ENCODE measurements at regions not wholly inside any gene's neighbourhood (a gene's known extent, or its start where the extent isn't known, plus 50 kb on each side); places are given as distances from the start of the nearest gene placed in this dataset.

DNA sequence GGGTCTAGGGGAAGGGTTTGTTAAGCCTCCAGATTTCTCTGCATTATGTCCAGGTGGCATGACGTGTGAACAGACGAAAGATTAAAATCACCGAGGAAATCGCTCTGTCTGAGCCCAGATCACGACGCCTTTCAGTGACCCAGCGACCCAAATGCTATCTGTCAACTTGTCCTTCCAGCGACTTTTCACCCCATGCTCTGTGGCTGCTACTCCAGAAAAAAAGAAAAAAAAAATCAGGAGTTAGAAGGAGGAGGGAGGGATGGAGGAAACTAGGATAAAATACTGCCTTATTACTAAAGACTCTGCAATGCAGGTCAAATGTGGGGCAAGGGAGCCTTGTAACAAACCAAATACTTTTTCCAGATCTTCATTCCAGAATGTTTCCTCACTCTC, 352.0 kb downstream of the NUF2 start:
- DNase-seq (no peak), ATAC-seq (no peak)
- Mint-ChIP-seq H3K27me3 (ENCODE audit: low read depth) (no peaks in the 10 kb centered on the region), H3K36me3 (ENCODE audit: insufficient read depth) (no peaks in the 10 kb centered on the region), H3K4me3 (no peak overlapping the region), H3K9me3 (no peaks in the 10 kb centered on the region), H3K4me1 (ENCODE audit: low read depth) (no peaks in the 10 kb centered on the region)

DNA sequence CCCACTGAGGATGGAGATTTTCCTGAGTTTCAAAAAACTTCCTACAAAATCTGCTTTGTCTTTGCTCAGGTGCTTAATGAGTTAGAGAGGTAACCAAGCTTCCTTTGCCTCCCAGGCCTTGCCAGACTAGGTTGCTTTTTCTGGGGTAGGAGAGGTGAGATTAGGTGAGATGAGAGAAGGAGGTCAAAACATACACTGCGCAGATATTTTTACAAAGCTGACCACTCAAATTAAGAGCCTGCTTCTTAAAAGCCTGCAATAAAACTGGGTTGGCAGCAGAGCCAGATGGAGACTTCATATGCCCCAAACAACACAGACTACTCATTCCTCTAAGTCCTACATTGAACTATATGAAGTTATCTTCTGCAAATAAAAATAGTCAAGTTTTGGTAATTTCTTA, 352.5 kb downstream of the NUF2 start:
- Mint-ChIP-seq H3K4me1 (ENCODE audit: low read depth) (no peaks in the 10 kb centered on the region), H3K36me3 (ENCODE audit: insufficient read depth) (no peaks in the 10 kb centered on the region), H3K4me3 (no peak overlapping the region), H3K9me3 (peaks cover 4% of the 10 kb centered on the region), H3K27me3 (ENCODE audit: low read depth) (no peaks in the 10 kb centered on the region)
- no peak for ATAC-seq
- DNase-seq = no peak

DNA sequence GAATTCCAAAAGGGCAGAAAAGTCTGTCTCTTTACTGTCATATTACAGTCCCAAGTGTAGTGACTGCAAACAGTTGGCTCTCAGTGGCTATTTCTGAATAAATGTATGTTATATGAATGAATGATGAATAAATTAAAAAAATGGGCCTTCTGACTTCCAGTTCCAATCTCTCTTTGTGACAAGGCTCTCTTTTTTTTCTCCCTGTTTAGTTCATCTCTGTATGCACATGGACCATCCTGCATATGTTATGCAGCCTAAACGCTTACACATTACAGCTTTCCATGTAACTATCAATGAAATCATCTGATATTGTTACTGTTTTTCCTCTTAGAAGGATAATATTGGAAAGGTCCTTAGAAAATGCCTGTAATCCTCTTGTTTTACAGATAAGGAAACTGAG, 363.0 kb downstream of the NUF2 start:
- H3K9me3 Mint-ChIP-seq = peaks cover 14% of the 10 kb centered on the region
- ATAC-seq (no peak), DNase-seq (no peak)
- H3K36me3 Mint-ChIP-seq (ENCODE audit: insufficient read depth) = no peaks in the 10 kb centered on the region
- H3K27me3 Mint-ChIP-seq (ENCODE audit: low read depth) = no peaks in the 10 kb centered on the region
- H3K4me3 Mint-ChIP-seq = no peak overlapping the region
- no peaks in the 10 kb centered on the region for H3K4me1 Mint-ChIP-seq (ENCODE audit: low read depth)

DNA sequence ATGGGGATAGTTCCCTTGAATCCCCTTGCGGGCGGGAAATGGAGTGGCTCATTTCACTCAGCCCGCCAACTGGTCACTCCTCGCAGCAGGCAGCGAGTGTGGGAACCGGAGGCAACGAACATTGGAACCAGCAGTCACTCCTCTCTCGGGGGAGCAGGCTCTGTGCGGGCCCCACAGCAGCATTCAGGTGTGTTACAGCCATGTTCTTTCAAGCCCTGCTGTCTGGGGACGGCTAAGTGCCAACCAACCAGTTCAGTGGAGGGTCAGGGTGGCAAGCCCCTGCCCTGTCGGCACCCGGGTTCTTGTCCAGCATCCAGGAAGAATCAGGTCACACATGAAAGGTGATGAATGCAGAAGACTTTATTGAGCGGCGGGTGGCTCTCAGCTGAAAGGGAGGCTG, 370.5 kb downstream of the NUF2 start:
- no peak for DNase-seq
- Mint-ChIP-seq H3K27me3 (ENCODE audit: low read depth) (no peaks in the 10 kb centered on the region), H3K9me3 (peaks cover 5% of the 10 kb centered on the region), H3K36me3 (ENCODE audit: insufficient read depth) (no peaks in the 10 kb centered on the region), H3K4me1 (ENCODE audit: low read depth) (no peaks in the 10 kb centered on the region), H3K4me3 (no peak overlapping the region)
- no peak for ATAC-seq

DNA sequence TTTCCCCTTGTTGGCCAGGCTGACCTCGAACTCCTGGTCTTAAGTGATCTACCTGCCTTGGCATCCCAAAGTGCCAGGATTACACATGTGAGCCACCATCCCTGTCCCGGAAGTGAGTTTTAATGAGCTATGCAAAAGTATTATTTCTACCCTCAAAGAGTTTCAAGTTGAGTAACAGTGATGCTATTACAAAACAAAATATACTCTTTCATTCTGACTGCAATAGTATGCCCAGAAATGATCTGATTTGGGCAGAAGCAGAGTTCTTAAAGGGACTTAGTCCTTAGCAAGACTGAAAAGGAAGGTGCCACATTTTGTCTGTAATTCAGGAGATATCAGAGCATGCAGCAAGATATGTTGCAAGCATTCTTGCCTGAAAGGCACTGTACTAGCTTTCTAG, 375.4 kb downstream of the NUF2 start:
- Mint-ChIP-seq H3K4me1 (ENCODE audit: low read depth) (no peaks in the 10 kb centered on the region), H3K9me3 (no peaks in the 10 kb centered on the region), H3K36me3 (ENCODE audit: insufficient read depth) (no peaks in the 10 kb centered on the region), H3K4me3 (no peak overlapping the region), H3K27me3 (ENCODE audit: low read depth) (no peaks in the 10 kb centered on the region)
- DNase-seq (no peak), ATAC-seq (no peak)

DNA sequence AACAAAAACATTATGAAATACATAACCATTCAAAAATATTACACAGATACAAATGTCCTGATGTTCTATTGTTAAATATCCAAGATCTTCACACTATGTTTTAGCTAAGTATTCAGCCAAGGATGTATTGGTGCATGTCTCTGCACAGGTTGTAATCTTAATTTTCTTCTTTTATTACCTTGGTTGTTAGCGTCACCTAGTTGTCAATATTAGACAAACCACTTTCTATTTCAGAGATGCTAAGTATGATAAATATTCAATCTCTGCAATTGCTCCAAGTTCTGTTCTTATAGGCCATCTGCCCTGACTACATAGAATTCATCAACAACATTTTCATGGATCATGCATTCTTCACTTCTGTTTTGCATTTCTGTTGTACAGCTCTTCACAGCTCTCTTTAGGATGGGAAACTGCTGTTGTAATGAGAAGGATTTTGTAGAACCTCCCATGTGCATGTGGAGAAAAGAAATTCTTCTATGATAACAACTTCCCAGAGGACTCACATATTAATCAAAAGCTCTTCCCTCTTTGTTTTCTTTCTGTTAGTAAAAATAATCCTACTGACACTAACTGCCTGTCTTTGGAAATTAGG, 380.1 kb downstream of the NUF2 start:
- H3K36me3 Mint-ChIP-seq (ENCODE audit: insufficient read depth) = no peaks in the 10 kb centered on the region
- no peaks in the 10 kb centered on the region for H3K4me1 Mint-ChIP-seq (ENCODE audit: low read depth)

GRCh38 chr1:163703794-163704193, 382.0 kb downstream of the NUF2 start:
- H3K27me3 Mint-ChIP-seq (ENCODE audit: low read depth) = no peaks in the 10 kb centered on the region
- H3K9me3 Mint-ChIP-seq = peaks cover 3% of the 10 kb centered on the region
- DNase-seq = no peak
- no peak overlapping the region for H3K4me3 Mint-ChIP-seq
- H3K4me1 Mint-ChIP-seq (ENCODE audit: low read depth) = no peaks in the 10 kb centered on the region
- no peaks in the 10 kb centered on the region for H3K36me3 Mint-ChIP-seq (ENCODE audit: insufficient read depth)
- ATAC-seq = no peak

More for the DNA sequence above, 380.1 kb downstream of the NUF2 start:
- H3K27me3 Mint-ChIP-seq (ENCODE audit: low read depth) = no peaks in the 10 kb centered on the region
- DNase-seq (no peak), ATAC-seq (no peak)
- H3K4me3 Mint-ChIP-seq = no peak overlapping the region
- peaks cover 3% of the 10 kb centered on the region for H3K9me3 Mint-ChIP-seq

DNA sequence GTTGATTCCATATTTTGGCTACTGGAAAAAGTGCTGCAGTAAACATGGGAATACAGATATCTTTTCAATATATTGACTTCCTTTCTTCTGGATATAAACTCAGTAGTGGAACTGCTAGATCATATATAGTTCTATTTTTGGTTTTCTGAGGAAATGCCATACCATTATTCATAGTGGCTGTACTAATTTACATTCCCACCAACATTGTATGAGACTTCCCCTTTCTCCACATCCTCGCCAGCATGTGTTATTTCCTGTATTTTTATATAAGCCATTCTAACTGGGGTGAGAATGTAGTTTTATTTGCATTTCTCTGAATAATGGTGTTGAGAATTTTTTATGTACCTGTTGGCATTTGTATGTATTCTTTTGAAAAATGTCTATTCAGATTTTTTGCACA, 385.2 kb downstream of the NUF2 start:
- Mint-ChIP-seq H3K36me3 (ENCODE audit: insufficient read depth) (no peaks in the 10 kb centered on the region), H3K4me3 (no peak overlapping the region), H3K27me3 (ENCODE audit: low read depth) (no peaks in the 10 kb centered on the region), H3K4me1 (ENCODE audit: low read depth) (no peaks in the 10 kb centered on the region), H3K9me3 (peaks cover 3% of the 10 kb centered on the region)
- ATAC-seq (no peak), DNase-seq (no peak)

DNA sequence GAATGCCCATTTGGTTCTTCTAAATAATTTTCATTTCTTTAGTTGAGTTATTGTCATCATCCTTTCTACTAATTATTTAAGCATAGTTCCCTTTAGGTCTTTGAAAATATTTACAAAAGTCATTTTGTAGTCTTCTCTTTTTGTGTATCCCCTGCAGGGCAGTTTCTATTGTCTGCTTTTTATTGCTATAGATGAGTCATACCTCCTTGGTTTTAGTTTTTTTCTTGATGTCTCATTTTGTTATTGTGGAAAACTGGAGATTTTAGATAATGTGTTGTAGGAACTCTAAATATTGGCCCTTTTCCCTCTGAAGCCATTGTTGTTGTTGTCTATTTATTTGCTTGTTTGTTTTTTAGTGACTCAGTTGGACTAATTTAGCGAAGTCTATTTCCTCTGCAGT, 387.9 kb downstream of the NUF2 start:
- DNase-seq (no peak), ATAC-seq (no peak)
- no peak overlapping the region for H3K4me3 Mint-ChIP-seq
- no peaks in the 10 kb centered on the region for H3K9me3 Mint-ChIP-seq
- no peaks in the 10 kb centered on the region for H3K4me1 Mint-ChIP-seq (ENCODE audit: low read depth)
- H3K27me3 Mint-ChIP-seq (ENCODE audit: low read depth) = no peaks in the 10 kb centered on the region
- no peaks in the 10 kb centered on the region for H3K36me3 Mint-ChIP-seq (ENCODE audit: insufficient read depth)

- DNase-seq (no peak), ATAC-seq (no peak)
- no peaks in the 10 kb centered on the region for H3K36me3 Mint-ChIP-seq (ENCODE audit: insufficient read depth)
- no peak overlapping the region for H3K4me3 Mint-ChIP-seq
- H3K4me1 Mint-ChIP-seq (ENCODE audit: low read depth) = no peaks in the 10 kb centered on the region
- H3K27me3 Mint-ChIP-seq (ENCODE audit: low read depth) = no peaks in the 10 kb centered on the region
- H3K9me3 Mint-ChIP-seq = no peaks in the 10 kb centered on the region
Observed at GRCh38 chr1:163712321-163712720, 390.6 kb downstream of the NUF2 start.

DNA sequence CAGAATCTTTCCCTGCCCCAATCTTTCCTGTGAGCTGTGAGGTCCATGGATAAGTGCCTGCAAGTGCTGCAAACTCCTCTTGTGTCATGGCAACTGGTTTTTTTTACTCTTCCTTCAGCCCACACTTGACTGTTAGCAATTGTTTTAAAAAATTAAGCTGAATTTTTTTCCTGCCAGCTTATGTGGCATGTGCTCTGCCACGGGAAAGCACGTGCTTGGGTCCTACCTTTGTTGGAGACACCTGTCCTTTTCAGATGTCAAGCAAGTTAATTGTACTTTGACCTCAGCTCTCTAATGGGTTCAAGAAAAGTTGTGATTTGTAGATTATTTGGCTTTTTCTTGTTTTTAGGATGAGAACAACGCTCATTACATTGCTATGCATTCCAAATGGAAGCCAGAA, 398.5 kb downstream of the NUF2 start:
- DNase-seq = no peak
- ATAC-seq = no peak
- H3K36me3 Mint-ChIP-seq (ENCODE audit: insufficient read depth) = no peaks in the 10 kb centered on the region
- no peaks in the 10 kb centered on the region for H3K4me1 Mint-ChIP-seq (ENCODE audit: low read depth)
- H3K27me3 Mint-ChIP-seq (ENCODE audit: low read depth) = no peaks in the 10 kb centered on the region
- no peak overlapping the region for H3K4me3 Mint-ChIP-seq
- peaks cover 20% of the 10 kb centered on the region for H3K9me3 Mint-ChIP-seq

DNA sequence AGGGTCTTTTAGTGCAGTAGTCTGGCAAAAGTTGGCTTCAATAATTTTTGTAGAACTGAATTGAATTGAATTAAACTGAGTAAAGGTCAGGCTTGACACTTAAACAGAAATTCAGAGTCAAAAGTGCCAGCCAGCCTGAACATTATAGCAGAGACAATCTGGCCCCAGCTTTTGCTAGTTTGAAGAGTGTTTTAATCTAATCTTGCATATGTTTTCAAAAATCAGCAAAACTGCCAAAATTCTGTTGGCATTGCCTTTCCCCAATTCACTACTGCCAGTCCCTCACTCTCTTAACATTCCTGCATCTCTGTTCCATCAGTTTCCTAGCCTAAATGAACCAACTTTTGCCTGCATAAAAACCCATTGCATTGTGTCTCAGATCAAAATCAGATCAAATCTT, 403.8 kb downstream of the NUF2 start:
- Mint-ChIP-seq H3K4me3 (no peak overlapping the region), H3K4me1 (ENCODE audit: low read depth) (no peaks in the 10 kb centered on the region), H3K36me3 (ENCODE audit: insufficient read depth) (no peaks in the 10 kb centered on the region), H3K27me3 (ENCODE audit: low read depth) (no peaks in the 10 kb centered on the region), H3K9me3 (peaks cover 16% of the 10 kb centered on the region)
- no peak for ATAC-seq
- no peak for DNase-seq

GRCh38 chr1:163730411-163730821, 408.7 kb downstream of the NUF2 start:
- Mint-ChIP-seq H3K27me3 (ENCODE audit: low read depth) (no peaks in the 10 kb centered on the region), H3K9me3 (peaks cover 15% of the 10 kb centered on the region), H3K4me3 (no peak overlapping the region), H3K36me3 (ENCODE audit: insufficient read depth) (no peaks in the 10 kb centered on the region), H3K4me1 (ENCODE audit: low read depth) (no peaks in the 10 kb centered on the region)
- ATAC-seq (no peak), DNase-seq (no peak)

GRCh38 chr1:163737261-163737660, 415.5 kb downstream of the NUF2 start:
- ATAC-seq = no peak
- no peaks in the 10 kb centered on the region for H3K36me3 Mint-ChIP-seq (ENCODE audit: insufficient read depth)

DNA sequence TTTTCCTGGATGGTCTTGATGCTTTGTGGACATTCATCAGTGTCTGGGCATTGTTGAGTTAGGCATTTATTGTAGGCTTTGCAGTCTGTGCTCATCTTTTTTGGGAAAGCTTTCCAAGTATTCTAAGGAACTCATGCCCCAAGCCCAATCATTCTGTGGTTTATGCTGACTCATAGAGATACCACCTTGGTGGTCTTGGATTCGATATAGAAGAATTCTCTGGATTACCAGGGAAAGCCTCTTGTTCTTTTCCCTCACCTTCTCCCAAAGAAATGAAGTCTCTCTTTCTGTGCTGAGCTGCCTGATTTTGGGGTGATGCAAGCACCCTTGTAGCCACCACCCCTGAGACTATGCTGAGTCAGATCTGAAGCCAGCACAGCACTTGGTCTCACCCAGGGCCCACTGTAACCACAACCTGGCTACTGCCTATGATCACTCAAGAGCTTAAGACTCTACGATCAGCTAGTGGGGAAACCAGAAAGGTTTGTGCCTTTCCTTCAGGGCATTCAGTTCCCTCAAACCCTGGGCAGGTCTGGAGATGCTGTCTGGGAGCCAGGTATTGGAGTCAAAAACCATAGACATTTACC, 422.6 kb downstream of the NUF2 start:
- Mint-ChIP-seq H3K4me3 (no peak overlapping the region), H3K27me3 (ENCODE audit: low read depth) (no peaks in the 10 kb centered on the region), H3K9me3 (peaks cover 25% of the 10 kb centered on the region), H3K36me3 (ENCODE audit: insufficient read depth) (no peaks in the 10 kb centered on the region), H3K4me1 (ENCODE audit: low read depth) (no peaks in the 10 kb centered on the region)
- DNase-seq (no peak), ATAC-seq (no peak)

More at GRCh38 chr1:163737261-163737660, 415.5 kb downstream of the NUF2 start:
- Mint-ChIP-seq H3K4me1 (ENCODE audit: low read depth) (no peaks in the 10 kb centered on the region), H3K27me3 (ENCODE audit: low read depth) (no peaks in the 10 kb centered on the region), H3K9me3 (peaks cover 7% of the 10 kb centered on the region), H3K4me3 (no peak overlapping the region)
- DNase-seq = no peak
